Stimulated activated CD4-positive, alpha-beta T cell treated with anti-CD3 and anti-CD28 coated beads, Interleukin-15, amount 100 ng/mL, for 24 hours (primary cell): ENCODE measurements at regions not wholly inside any gene's neighbourhood (a gene's known extent, or its start where the extent isn't known, plus 50 kb on each side); places are given as distances from the start of the nearest gene placed in this dataset.
"Not testable (repeated sequence)": the region's sequence is repeated elsewhere in the genome, so short reads cannot be mapped to it uniquely, and the experiment has no call there.

Source experiments
- DNase-seq: peaks from one replicate; pipeline ENCODE4 v3.0.0-alpha.2; 2020

- no peak for DNase-seq
Measured at GRCh38 chr4:132709056-132709455, 440.0 kb upstream of the PCDH10 start.

DNA sequence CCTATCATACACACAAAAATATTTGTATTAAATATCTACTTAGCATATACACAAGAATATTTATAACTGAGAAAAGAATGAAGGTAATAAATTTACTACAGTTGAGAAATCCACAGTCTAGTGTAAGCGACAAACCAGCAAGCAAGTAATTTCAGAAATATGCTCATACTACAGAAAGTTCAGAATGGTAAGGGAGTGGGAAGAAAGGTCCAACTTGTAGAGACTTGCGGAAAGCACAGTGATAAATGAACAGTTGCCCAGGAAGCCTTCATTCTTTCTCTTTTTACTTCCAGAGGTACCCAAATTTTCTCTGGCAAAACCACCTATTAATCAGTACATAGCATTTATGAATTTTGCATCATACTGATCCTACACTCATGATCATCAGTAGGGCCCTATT lies 438.1 kb upstream of the PCDH10 start:
- no peak for DNase-seq

GRCh38 chr4:132737344-132737743 lies 411.8 kb upstream of the PCDH10 start:
- no peak for DNase-seq

DNA sequence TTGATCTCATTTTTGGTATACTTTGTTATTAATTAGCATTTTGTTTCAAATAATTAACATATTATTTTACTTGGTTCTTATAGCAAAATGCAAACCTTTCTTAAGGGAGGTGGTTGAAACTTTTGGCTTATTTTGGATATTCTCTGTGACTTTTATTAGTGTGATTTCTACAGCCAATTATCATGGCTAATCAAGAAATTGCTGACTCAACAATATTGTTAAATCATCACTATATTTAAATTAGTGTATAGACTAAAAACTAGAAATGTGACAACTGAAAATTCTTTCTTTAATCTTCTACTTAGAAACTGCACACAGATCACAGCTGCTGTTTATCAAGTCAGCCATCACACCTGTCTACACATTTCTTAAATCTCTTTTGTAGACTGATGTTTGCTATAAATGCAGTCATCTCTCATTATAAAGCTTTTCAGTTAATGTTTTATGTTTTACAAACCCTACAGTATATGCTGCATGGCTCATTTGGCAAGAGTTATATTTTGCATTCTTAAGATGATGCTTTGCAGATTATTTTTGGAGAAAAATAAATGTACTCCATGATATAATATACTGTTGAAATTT lies 389.8 kb upstream of the PCDH10 start:
- no peak for DNase-seq

- DNase-seq, result no peak
Measured at GRCh38 chr4:132763465-132763864, 385.6 kb upstream of the PCDH10 start.

- DNase-seq, result no peak
Measured at GRCh38 chr4:132767901-132768300, 381.2 kb upstream of the PCDH10 start.

DNA sequence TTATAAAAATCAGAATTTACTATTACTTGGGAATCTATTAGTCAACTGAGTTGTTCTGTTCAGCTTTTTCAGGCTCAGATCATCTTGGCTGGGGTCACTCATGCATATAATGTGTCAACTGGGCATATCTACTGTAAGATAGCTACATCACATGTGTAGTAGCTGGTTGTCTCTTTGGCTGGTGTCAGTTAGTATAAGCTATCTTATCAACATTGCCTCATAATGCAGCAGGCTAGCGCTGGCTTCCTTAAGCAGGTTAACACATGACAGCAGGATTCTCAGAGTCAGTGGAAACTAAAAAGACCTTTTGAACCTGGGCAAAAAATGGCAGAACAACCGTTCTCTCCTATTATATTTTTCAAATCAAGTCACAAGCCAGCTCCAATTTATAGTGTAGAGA lies 378.3 kb upstream of the PCDH10 start:
- DNase-seq, result no peak

DNA sequence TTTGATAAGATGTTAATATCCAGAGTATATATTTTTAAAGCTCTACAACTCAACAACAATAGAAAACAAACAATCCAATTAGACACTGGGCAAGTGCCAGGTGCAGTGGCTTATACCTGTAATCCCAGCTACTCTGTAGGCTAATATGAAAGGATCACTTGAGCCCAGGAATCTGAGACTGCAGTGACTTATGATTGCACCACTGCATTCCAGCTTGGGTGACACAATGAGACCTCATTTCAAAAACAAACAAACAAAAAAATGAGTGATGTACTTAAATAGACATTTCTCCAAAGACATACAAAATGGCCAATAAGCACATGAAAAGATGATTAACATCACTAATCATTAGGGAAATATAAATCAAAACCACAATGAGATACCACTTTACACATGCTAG lies 356.8 kb upstream of the PCDH10 start:
- no peak for DNase-seq

- no peak for DNase-seq
Measured at GRCh38 chr4:132797856-132798255, 351.2 kb upstream of the PCDH10 start.

GRCh38 chr4:132809298-132810032 lies 339.6 kb upstream of the PCDH10 start:
- no peak for DNase-seq

- DNase-seq, result not testable (repeated sequence)
Measured at GRCh38 chr4:132813061-132813460, 336.0 kb upstream of the PCDH10 start.

GRCh38 chr4:132818091-132818490 lies 331.0 kb upstream of the PCDH10 start:
- DNase-seq, result no peak

GRCh38 chr4:132823419-132823818 lies 325.7 kb upstream of the PCDH10 start:
- no peak for DNase-seq

- no peak for DNase-seq
Measured at GRCh38 chr4:132824761-132825160, 324.3 kb upstream of the PCDH10 start.

GRCh38 chr4:132827522-132827921 lies 321.6 kb upstream of the PCDH10 start:
- DNase-seq, result no peak

DNA sequence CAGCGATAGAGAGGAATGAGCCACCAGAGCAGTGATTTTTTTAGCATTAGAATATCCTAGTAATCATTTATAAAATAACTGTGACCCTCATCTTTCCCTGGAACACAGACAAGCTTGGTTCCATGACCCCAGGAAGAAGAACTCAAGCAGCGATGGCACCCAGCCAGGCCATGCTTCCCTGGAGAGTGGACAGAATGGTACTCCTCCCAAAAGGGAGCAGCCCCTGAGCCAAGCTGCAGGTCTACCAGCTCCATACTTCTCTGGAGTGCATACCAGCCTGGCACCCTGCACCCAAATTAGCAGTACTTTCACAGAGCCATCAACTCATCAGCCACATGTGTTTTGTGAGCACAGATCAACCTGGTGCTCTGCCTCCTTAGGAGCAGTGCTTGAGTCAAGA lies 310.9 kb upstream of the PCDH10 start:
- no peak for DNase-seq

DNA sequence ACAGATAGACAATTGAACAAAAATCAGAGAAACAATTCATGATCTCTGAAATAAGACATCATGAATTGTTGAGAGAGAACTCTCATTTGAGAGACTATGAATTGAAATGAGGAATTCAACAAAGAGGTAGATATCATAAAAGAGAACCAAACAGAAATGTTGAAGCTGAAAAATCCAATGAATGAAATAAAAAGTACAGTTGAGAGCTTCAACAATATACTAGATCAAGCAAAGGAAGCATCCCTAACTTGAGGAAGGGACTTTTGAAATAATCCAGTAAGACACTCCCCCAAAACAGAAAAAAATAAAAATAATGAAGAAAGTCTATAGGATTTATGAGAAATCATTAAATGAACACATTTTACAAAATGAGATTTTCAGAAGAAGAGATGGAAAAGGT lies 310.0 kb upstream of the PCDH10 start:
- no peak for DNase-seq

GRCh38 chr4:132859929-132860328 lies 289.2 kb upstream of the PCDH10 start:
- DNase-seq, result no peak

GRCh38 chr4:132860976-132861375 lies 288.1 kb upstream of the PCDH10 start:
- DNase-seq, result no peak

GRCh38 chr4:132863619-132864018 lies 285.5 kb upstream of the PCDH10 start:
- no peak for DNase-seq

- DNase-seq, result no peak
Measured at GRCh38 chr4:132865458-132865857, 283.6 kb upstream of the PCDH10 start.

- no peak for DNase-seq
Measured at GRCh38 chr4:132865922-132866321, 283.2 kb upstream of the PCDH10 start.

- DNase-seq, result no peak
Measured at GRCh38 chr4:132866616-132867015, 282.5 kb upstream of the PCDH10 start.

DNA sequence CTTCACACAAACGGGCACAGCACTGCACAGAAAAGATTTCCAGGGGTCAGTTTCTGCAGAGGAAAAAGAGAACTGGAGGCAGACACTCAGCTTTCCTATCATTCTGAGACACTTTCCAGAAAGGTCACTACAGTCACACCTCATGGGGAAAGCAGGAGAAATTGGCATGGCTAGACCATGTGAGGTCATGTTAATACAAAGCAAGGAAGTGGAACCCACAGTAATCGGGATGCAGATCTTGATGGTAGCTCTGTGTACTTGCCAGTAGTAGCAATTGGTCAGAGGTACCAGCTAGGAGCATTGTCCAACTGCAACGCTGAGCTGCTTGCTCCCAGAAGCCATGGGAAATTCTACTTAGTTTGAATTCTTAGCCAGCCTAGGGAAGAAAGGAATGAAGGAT lies 255.3 kb upstream of the PCDH10 start:
- no peak for DNase-seq

- no peak for DNase-seq
Measured at GRCh38 chr4:132901224-132901623, 247.9 kb upstream of the PCDH10 start.
